SJCRH30 (cell line): ENCODE measurements at regions not wholly inside any gene's neighbourhood (a gene's known extent, or its start where the extent isn't known, plus 50 kb on each side); places are given as distances from the start of the nearest gene placed in this dataset.

Source experiments
- DNase-seq, 2 experiments: peaks; one replicate each; pipeline ENCODE4 v3.0.0-alpha.2; 2015 to 2020
- H3K27ac ChIP-seq: fragments of 250-450 bp; sonication (Bioruptor Pico); 2 replicates; pipeline ENCODE4 v1.5.1; 2020; ENCODE audit warnings: mild to moderate bottlenecking, moderate library complexity
- H3K27me3 ChIP-seq: fragments of 250-450 bp; sonication (Bioruptor Pico); 2 replicates; pipeline ENCODE4 v1.5.1; 2020; ENCODE audit warnings: mild to moderate bottlenecking, moderate library complexity
- H3K36me3 ChIP-seq: fragments of 250-450 bp; sonication (Bioruptor Pico); 2 replicates; pipeline ENCODE4 v1.5.1; 2020; ENCODE audit warnings: mild to moderate bottlenecking, moderate library complexity
- H3K4me1 ChIP-seq: fragments of 250-450 bp; sonication (Bioruptor Pico); 2 replicates; pipeline ENCODE4 v1.5.1; 2020; ENCODE audit warnings: mild to moderate bottlenecking, moderate library complexity
- H3K4me3 ChIP-seq: fragments of 250-450 bp; sonication (Bioruptor Pico); 2 replicates; pipeline ENCODE4 v1.5.1; 2020; ENCODE audit warnings: mild to moderate bottlenecking, moderate library complexity
- H3K9me3 ChIP-seq: fragments of 250-450 bp; sonication (Bioruptor Pico); replicated peaks from 2 replicates; pipeline ENCODE4 v1.5.1; 2020; ENCODE audit warnings: mild to moderate bottlenecking, moderate library complexity

DNA sequence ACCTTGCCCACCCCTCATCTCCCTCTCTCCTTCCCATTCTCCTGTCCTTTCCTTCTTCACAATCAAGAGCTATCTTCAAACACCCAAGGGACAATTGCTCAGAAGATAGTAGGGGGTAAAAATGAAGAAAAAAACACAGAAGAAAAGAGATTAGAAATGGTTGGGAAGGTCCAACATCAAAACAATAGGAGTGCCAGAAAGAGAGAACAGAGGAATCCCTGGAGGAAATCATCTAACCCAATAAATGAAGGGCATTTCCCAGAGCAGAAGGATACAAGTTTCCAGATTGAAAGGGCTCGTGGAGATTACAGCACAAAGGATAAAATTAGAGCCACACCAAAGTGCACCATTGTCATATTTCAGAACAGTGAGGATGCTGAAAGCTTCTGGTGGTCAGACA lies 145.6 kb downstream of the OAT start:
- no peaks in the 10 kb centered on the region for H3K36me3 ChIP-seq
- H3K9me3 ChIP-seq = 0 out of 2 replicates have a peak, but pooled peaks cover 3% of the 10 kb centered on the region
- H3K27me3 ChIP-seq = no peaks in the 10 kb centered on the region
- no peak overlapping the region for H3K27ac ChIP-seq
- no peaks in the 10 kb centered on the region for H3K4me1 ChIP-seq
- no peak overlapping the region for H3K4me3 ChIP-seq
- no peak for DNase-seq

DNA sequence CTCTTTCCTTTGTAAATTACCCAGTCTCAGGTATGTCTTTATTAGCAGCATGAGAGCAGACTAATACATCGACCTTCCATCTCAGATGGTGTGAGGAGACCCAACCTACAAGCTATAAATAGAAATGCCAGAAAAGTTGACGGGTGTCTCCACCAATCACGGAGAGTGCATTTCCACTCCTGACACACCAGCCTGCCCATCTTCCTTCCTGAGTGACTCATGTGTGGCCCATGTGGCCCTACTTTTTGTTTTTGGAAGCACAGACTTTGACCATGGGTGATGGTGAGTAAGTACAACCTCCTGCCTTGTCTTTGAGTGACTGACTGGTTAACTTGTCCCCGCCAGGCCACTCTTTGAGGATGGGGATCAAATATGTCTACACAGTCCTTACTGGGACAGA lies 147.0 kb downstream of the OAT start:
- H3K27me3 ChIP-seq = no peaks in the 10 kb centered on the region
- 0 out of 2 replicates have a peak, but pooled peaks cover 3% of the 10 kb centered on the region for H3K9me3 ChIP-seq
- no peak overlapping the region for H3K27ac ChIP-seq
- DNase-seq = no peak
- H3K4me3 ChIP-seq = no peak overlapping the region
- H3K36me3 ChIP-seq = no peaks in the 10 kb centered on the region
- no peaks in the 10 kb centered on the region for H3K4me1 ChIP-seq

DNA sequence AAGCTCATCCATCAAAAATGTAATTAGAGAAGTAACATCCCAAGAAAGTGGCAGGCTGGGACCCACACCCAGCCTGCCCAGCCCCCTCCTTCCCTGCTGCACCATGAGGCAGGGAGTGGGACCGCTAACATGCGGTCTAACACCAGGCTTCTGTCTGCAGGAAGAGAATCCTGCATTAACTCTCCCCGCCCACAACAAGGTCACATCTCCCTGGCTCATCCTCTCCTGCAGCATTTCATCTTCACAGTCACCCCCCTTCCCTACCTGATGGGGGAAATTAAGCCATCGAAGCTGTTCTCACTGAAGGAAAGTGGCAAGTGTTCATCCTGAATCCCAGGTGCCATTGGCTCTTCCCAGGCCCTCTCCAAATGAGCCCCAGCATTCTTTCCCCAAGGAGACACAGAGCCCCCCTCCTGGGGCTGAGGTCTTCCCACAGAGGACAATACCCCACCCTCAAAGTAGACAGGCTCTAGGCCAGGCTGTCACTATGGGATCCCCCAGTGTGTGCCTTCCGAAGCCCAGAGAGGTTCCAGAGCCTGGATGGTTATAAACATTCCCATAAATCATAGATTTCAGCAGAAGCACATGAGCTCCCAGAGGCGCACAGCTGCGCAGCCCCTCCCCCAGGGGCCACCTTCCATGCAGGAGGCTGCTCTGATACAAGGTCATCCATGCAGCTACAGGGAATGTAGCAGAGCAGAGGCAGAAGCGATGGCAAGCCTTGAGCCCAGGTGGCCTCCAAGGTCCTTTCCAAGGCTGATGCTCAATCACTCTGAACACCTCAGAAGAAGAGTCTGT lies 148.0 kb downstream of the OAT start:
- DNase-seq = no peak
- H3K9me3 ChIP-seq = 0 out of 2 replicates have a peak, but pooled peaks cover 3% of the 10 kb centered on the region
- H3K36me3 ChIP-seq = no peaks in the 10 kb centered on the region
- H3K27me3 ChIP-seq = no peaks in the 10 kb centered on the region
- H3K27ac ChIP-seq = no peak overlapping the region
- H3K4me1 ChIP-seq = no peaks in the 10 kb centered on the region
- H3K4me3 ChIP-seq = no peak overlapping the region

DNA sequence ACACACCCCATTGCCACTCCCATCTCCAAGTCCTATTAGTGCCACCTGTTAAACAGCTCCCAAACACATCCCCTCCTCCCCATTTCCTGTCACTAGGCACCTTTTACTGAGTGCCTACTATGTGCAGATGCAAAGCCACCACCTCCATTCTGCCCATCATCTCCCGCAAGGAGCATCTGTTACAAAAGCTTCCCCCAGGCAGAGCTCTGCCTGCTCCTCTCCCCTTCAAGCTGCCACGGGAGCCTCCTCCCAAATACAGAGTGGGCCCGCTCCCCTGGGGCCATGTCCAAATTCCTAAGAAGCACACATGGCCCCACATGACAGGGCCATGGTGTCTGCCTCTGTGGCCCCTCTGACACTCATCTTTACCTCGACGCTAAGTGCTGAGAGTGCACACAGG lies 149.7 kb downstream of the OAT start:
- no peaks in the 10 kb centered on the region for H3K36me3 ChIP-seq
- H3K9me3 ChIP-seq = 0 out of 2 replicates have a peak, but pooled peaks cover 3% of the 10 kb centered on the region
- H3K27me3 ChIP-seq = no peaks in the 10 kb centered on the region
- no peak overlapping the region for H3K27ac ChIP-seq
- no peak for DNase-seq
- no peak overlapping the region for H3K4me3 ChIP-seq
- H3K4me1 ChIP-seq = no peaks in the 10 kb centered on the region

DNA sequence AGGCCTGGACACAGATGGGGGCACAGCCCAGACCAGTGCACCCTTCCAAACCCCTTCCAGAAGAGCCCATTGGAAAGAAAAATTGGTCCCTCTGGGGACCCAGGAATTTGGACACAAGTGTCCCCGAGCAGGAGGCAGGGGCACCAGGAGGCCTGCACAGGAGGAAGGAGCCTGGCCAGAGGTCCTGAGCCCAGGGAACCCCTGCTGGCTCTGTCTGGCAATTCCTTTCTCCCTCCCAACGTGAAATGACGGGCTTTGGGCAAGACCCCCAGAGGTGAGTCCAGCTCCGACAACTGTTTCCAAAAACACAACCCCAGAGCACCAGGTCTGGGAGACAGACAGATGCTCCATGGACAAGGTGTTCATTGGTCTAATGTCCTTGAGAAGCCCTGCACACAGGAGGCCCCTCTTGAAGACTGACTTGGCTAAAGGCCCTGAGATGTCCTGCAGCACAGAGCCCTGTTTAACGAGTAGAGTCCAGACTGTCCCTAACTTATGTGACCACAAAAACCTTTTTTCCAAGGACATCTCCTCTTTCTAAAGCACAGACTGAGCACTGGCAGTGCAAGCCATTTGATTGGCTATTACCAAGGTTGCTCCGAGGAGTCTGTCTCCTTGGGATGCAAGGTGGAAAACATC lies 150.7 kb downstream of the OAT start:
- no peaks in the 10 kb centered on the region for H3K36me3 ChIP-seq
- H3K4me1 ChIP-seq = no peaks in the 10 kb centered on the region
- H3K27me3 ChIP-seq = no peaks in the 10 kb centered on the region
- no peak for DNase-seq
- no peak overlapping the region for H3K27ac ChIP-seq
- H3K4me3 ChIP-seq = no peak overlapping the region
- H3K9me3 ChIP-seq = no peaks in the 10 kb centered on the region

DNA sequence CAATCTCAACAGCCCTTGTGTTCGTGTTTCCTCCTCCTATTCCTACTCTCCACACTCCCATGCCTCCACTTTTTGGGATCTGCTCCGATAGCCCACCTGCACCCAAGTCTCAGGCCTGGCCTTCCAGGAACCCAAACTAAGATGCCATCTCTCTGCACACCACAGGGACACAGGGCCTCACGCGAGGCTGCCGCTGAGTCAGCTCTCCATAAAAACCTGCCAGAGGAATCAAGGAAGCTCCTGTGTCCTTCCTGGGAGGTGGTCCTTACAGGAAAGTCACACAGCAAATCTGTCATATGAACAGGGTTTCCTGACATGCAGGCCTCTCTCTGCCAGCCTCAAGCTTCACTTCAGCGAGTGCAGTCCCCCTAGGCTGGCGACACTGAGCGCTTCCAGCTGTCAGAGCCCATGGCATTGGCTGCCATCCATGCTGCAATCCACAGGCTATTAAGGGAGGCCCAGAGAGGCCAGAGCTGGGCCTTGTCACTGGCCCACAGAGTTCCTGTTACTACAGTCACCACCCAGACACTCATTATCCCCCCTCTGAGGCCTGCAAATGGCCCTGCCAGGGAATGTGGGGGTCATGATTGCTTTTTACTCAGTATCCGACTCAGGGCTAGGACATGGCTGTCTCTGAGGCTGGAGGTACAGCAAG lies 151.4 kb downstream of the OAT start:
- no peak overlapping the region for H3K27ac ChIP-seq
- H3K27me3 ChIP-seq = 0 out of 2 replicates have a peak, but pooled peaks cover 4% of the 10 kb centered on the region
- H3K36me3 ChIP-seq = no peaks in the 10 kb centered on the region
- DNase-seq = no peak
- H3K4me3 ChIP-seq = no peak overlapping the region
- H3K9me3 ChIP-seq = no peaks in the 10 kb centered on the region
- no peaks in the 10 kb centered on the region for H3K4me1 ChIP-seq

DNA sequence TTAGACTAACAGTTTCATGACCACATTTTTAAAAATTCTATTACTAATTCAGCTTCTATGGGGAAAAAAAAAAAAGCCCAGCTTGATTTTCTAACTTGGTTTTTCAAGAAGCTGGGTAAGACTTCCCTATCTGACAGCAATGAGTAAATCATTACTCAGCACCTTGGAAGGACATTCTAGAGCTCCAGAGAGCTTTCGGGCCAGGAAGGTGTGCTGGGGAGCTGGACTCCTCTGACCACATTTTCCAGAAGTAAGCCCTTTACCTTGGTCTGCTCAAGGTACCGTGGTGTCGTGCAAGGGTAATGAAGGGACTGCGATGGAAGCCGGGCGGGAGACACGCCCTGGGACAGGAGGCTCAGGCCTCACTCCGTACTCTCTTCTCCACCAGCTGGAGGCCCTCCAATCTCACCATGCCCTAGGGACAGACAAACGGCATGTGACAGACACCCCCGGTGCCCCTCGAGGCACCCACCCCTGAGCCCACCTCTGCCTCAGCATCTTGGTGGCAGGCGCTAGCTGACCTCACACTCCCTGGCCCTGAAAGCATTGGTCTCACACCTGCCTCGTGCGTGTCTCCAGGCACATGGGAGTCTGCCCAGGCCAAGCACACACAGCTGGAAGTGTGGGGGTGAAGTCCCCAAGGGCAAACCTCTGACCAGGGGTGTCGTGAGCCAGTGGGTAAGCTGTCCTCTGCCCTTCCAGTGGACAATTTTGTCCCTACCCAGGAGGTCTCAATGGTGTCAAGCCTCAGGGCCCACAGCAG lies 152.1 kb downstream of the OAT start:
- H3K9me3 ChIP-seq = no peaks in the 10 kb centered on the region
- no peak overlapping the region for H3K27ac ChIP-seq
- no peak for DNase-seq
- 0 out of 2 replicates have a peak, but pooled peaks cover 4% of the 10 kb centered on the region for H3K27me3 ChIP-seq
- no peaks in the 10 kb centered on the region for H3K36me3 ChIP-seq
- no peaks in the 10 kb centered on the region for H3K4me1 ChIP-seq
- H3K4me3 ChIP-seq = no peak overlapping the region

DNA sequence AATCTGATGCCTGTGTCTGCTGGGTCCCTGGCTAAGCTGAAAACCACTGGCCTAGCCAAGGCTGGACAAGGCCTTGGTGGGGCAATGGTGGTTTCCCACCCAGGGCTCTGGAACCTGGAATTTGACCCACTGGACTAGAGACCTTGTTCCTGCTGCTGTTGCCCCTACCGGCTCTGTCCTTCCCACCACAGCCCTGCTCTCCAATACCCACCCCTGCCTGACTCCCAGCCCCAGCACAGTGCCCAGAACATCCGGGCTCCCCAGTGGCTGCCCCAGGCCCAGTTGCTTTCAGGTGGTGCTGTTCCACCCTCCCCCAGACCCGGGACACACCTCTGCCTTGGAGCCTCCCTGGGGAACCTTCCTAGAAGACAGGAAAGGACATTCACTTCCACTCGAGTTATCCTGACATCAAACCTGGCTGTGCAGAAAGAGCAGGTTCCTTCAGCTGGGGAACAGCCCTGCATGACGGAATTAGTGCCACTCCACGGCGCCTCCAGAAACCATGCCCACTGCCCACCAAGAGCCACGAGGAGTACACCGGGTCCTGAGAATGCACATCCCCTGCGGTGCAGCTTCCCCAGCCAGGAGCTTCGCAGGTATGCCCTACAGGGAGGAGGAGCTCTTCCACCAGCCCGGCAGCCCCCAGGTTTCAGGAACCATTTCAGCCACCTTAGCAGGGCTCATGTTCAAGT lies 152.8 kb downstream of the OAT start:
- H3K4me1 ChIP-seq = no peaks in the 10 kb centered on the region
- 0 out of 2 replicates have a peak, but pooled peaks cover 4% of the 10 kb centered on the region for H3K27me3 ChIP-seq
- no peaks in the 10 kb centered on the region for H3K9me3 ChIP-seq
- H3K4me3 ChIP-seq = no peak overlapping the region
- H3K36me3 ChIP-seq = no peaks in the 10 kb centered on the region
- no peak for DNase-seq
- H3K27ac ChIP-seq = no peak overlapping the region

DNA sequence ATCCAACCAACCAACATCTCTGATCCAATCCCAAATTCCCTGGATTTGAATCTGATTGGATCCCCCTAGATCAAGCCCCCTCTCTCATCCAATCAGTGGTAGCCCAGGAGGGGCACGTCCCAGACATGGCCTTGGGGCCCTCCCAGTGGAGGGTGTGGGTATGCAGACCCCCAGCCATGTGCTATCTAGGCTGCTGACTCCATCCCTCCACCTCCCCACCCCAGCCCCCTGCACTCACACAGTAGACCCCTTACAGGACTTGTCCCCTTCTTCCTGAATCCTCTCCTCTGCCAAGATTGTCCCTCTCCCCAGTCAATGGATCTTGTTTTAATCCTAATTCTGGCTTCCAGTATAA lies 153.4 kb downstream of the OAT start:
- DNase-seq = no peak
- Histone ChIP-seq H3K4me1 (no peaks in the 10 kb centered on the region), H3K27ac (no peak overlapping the region), H3K4me3 (no peak overlapping the region), H3K9me3 (no peaks in the 10 kb centered on the region), H3K27me3 (0 out of 2 replicates have a peak, but pooled peaks cover 4% of the 10 kb centered on the region), H3K36me3 (no peaks in the 10 kb centered on the region)

DNA sequence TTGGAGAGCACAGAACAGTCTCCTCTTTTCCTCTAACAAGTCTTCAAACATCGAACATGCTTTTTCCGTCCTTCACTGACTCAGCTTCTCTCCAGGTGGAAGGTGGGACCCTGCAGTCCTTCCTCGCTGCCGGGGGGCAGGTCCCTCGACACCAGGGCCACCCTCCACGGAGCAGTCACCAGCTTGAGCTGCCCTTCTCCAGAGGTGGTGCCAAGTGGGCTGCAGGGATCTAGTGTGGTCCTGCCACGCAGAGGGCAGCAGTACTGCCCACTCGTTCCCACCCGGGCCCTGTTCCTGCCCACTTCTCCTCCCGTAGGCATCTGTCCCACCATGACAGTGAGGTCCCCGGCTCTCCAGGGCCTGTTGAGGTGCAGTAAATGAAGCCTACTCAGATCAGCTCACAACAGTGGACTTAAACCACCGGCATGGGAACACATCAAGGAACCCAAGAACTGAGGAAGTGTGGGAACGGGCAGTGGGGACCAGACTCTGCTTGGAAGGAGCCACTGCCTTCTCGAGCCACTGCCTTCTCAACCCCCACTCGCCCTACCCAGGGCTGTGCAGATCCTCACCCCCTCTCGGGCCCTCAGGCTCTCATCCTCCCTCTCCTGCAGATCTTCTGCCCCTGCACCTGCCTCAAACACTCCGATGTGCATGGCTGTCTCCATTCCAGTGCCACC lies 153.9 kb downstream of the OAT start:
- DNase-seq = no peak
- H3K4me3 ChIP-seq = no peak overlapping the region
- H3K9me3 ChIP-seq = no peaks in the 10 kb centered on the region
- no peaks in the 10 kb centered on the region for H3K36me3 ChIP-seq
- H3K27me3 ChIP-seq = 0 out of 2 replicates have a peak, but pooled peaks cover 4% of the 10 kb centered on the region
- H3K4me1 ChIP-seq = no peaks in the 10 kb centered on the region
- H3K27ac ChIP-seq = no peak overlapping the region

DNA sequence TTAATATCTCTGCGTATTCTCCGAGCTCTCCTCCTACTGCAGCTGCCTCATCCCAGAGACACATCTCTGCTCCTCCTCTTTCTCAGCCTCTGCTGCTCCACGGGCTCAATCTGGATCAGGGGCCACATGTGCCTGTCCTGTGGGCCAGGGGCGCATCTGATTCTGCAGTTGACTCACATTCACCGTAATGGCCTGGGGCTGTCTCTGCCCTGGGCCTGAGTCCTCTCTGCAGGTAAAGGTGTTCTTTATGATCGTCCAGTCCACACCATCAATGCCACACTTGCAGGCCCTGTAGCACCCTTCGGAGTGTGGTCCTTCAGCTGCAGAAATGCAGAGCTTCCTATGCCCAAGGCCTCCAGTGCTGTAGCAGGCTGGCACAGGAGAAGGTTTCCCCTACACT lies 154.5 kb downstream of the OAT start:
- H3K9me3 ChIP-seq = no peaks in the 10 kb centered on the region
- DNase-seq = no peak
- no peaks in the 10 kb centered on the region for H3K36me3 ChIP-seq
- H3K4me1 ChIP-seq = no peaks in the 10 kb centered on the region
- H3K4me3 ChIP-seq = no peak overlapping the region
- H3K27ac ChIP-seq = no peak overlapping the region
- 0 out of 2 replicates have a peak, but pooled peaks cover 4% of the 10 kb centered on the region for H3K27me3 ChIP-seq

DNA sequence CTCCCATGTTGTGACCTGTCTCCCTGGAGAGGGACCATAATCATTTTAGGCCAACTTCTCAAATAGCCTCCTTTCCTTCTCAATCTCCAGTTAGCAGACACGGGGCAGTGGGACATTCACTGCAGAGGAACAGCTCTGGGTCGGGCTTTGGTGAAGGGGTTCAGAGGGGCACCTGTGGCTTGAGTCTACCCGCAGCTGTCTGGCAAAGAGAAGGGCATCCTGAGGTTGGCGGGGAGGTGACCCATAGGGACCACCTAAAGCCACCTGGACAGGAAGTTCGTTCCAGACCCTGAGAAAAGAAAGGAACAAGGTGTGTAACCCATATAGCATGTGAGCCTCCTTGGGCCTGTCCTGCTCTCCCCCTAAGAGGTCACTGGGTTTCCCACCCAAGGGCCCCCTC lies 155.0 kb downstream of the OAT start:
- no peak for DNase-seq
- no peaks in the 10 kb centered on the region for H3K36me3 ChIP-seq
- H3K27ac ChIP-seq = no peak overlapping the region
- no peaks in the 10 kb centered on the region for H3K9me3 ChIP-seq
- H3K4me1 ChIP-seq = no peaks in the 10 kb centered on the region
- H3K27me3 ChIP-seq = 0 out of 2 replicates have a peak, but pooled peaks cover 4% of the 10 kb centered on the region
- H3K4me3 ChIP-seq = no peak overlapping the region

DNA sequence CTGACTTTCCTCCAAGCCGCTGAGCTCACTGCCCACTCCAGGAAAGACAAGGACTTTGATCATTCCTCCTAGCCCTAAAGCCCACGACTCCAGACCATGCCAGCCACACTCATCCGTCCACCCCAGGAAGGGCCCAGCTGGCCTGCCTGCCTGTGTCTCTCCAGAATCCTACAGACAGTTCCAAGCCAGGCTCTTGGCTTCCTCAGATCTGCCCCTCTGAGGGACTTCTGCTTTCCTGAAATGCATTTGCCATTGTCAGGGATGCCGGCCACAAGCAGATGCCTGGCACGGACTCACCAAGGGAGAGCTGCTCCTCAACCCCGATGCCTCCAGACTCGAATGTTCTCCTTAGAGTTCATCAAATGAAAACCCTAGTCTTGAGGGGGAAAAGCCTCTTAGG lies 155.8 kb downstream of the OAT start:
- Histone ChIP-seq H3K36me3 (no peaks in the 10 kb centered on the region), H3K9me3 (no peaks in the 10 kb centered on the region), H3K27ac (no peak overlapping the region), H3K4me3 (no peak overlapping the region), H3K27me3 (0 out of 2 replicates have a peak, but pooled peaks cover 4% of the 10 kb centered on the region), H3K4me1 (no peaks in the 10 kb centered on the region)
- no peak for DNase-seq
